K562 (cell line): ENCODE measurements at regions not wholly inside any gene's neighbourhood (a gene's known extent, or its start where the extent isn't known, plus 50 kb on each side); places are given as distances from the start of the nearest gene placed in this dataset.

ENCODE experiments used
- ATF4 ChIP-seq: fragments of 450-650 bp; formaldehyde crosslinking; IDR thresholded peaks from 2 replicates; pipeline ENCODE4 v1.4.0; 2022; ENCODE audit warnings: mild to moderate bottlenecking, moderate library complexity
- DACH1 ChIP-seq: fragments of 450-650 bp; IDR thresholded peaks from 2 replicates; pipeline ENCODE4 v1.6.1; 2018; ENCODE audit not compliant: partially characterized antibody
- DIDO1 ChIP-seq: fragments of 450-650 bp; IDR thresholded peaks from 2 replicates; pipeline ENCODE4 v1.6.1; 2016; ENCODE audit warnings: low read depth, missing biosample characterization, missing genetic modification characterization
- FOXK1 ChIP-seq: sonication (generic); formaldehyde crosslinking; IDR thresholded peaks from 2 replicates; pipeline ENCODE4 v1.8.0; 2022; ENCODE audit warnings: missing genetic modification reagents, mild to moderate bottlenecking, borderline replicate concordance
- HMBOX1 ChIP-seq: sonication (generic); IDR thresholded peaks from 2 replicates; pipeline ENCODE4 v1.6.1; 2016
- MAFF ChIP-seq: IDR thresholded peaks from 2 replicates; pipeline ENCODE4 v1.6.1; 2012; ENCODE audit warnings: low read length, improper control_type of control experiment
- MAFK ChIP-seq: IDR thresholded peaks from 2 replicates; pipeline ENCODE4 v1.6.1; 2011; ENCODE audit warnings: low read length, improper control_type of control experiment
- MCM5 ChIP-seq: fragments of 450-650 bp; IDR thresholded peaks from 2 replicates; pipeline ENCODE4 v1.6.1; 2016; ENCODE audit warnings: low read depth
- MYC ChIP-seq, 2 experiments: fragments of 250-450 bp in 1 of 2; sonication (Bioruptor Pico) in 1 of 2; IDR thresholded peaks; 2 replicates each; pipeline versions ENCODE4 v1.5.1 to v1.6.1; 2012 to 2021; ENCODE audit warnings: low read depth in 2 of 2, borderline replicate concordance in 1 of 2, improper control_type of control experiment in 1 of 2, low read length in 1 of 2, mild to moderate bottlenecking in 1 of 2, moderate library complexity in 1 of 2
- NCOR1 ChIP-seq: fragments of 450-650 bp; IDR thresholded peaks from 2 replicates; pipeline ENCODE4 v1.6.1; 2016; ENCODE audit warnings: mild to moderate bottlenecking, moderate library complexity
- NFATC3 ChIP-seq: fragments of 450-650 bp; IDR thresholded peaks from 2 replicates; pipeline ENCODE4 v1.6.1; 2017; ENCODE audit warnings: mild to moderate bottlenecking
- TEAD4 ChIP-seq, 2 experiments: sonication (generic) in 1 of 2; formaldehyde crosslinking in 1 of 2; IDR thresholded peaks; 2 replicates each; pipeline versions ENCODE4 v1.6.1 to v1.8.0; 2012 to 2022; ENCODE audit warnings: borderline replicate concordance in 1 of 2, inconsistent platforms in 1 of 2, low read length in 1 of 2, mild to moderate bottlenecking in 1 of 2, missing genetic modification reagents in 1 of 2
- THAP12 ChIP-seq: fragments of 250-450 bp; sonication (Bioruptor Pico); IDR thresholded peaks from 2 replicates; pipeline ENCODE4 v1.9.0; 2021; ENCODE audit warnings: mild to moderate bottlenecking, inconsistent platforms
- ZC3H4 ChIP-seq: sonication (generic); formaldehyde crosslinking; IDR thresholded peaks from 2 replicates; pipeline ENCODE4 v1.9.0; 2021; ENCODE audit warnings: missing genetic modification reagents, borderline replicate concordance
- ZFP36 ChIP-seq: fragments of 150-350 bp; IDR thresholded peaks from 2 replicates; pipeline ENCODE4 v1.6.1; 2018; ENCODE audit warnings: low read length, low read depth; ENCODE audit not compliant: partially characterized antibody
- ZNF24 ChIP-seq: fragments of 450-650 bp; IDR thresholded peaks from 2 replicates; pipeline ENCODE4 v1.6.1; 2016
- ZNF57 ChIP-seq: fragments of 450-650 bp; formaldehyde crosslinking; IDR thresholded peaks from 2 replicates; pipeline ENCODE4 v1.4.0; 2020; ENCODE audit warnings: mild to moderate bottlenecking, moderate library complexity
- ZNF592 ChIP-seq: fragments of 450-650 bp; IDR thresholded peaks from 2 replicates; pipeline ENCODE4 v1.6.1; 2017; ENCODE audit warnings: antibody characterized with exemption, mild to moderate bottlenecking
- ZNF644 ChIP-seq: fragments of 200-800 bp; sonication (Bioruptor generic); IDR thresholded peaks from 2 replicates; pipeline ENCODE4 v1.6.1; 2016; ENCODE audit warnings: low read depth, missing genetic modification characterization, missing compliant biosample characterization
- ZSCAN29 ChIP-seq: fragments of 450-650 bp; IDR thresholded peaks from 2 replicates; pipeline ENCODE4 v1.6.1; 2017

GRCh38 chr12:47377414-47378221 is 297.9 kb upstream of the AMIGO2 start (continued):
- no peak for TF ChIP-seq MCM5
- peak; percentile 88 for TF ChIP-seq NCOR1
- peak; percentile 75; the same call in 1 of the 2 replicates for TF ChIP-seq ZNF644 (tag)
- TF ChIP-seq MYC (IDR thresholded peaks at IDR 0.05; ENCODE audit: low read depth, low read length), result peak; percentile 71; the same call in 1 of the 2 replicates
- TF ChIP-seq MYC (CRISPR knock-in tag; IDR thresholded peaks at IDR 0.05; ENCODE audit: borderline replicate concordance, low read depth), result no peak
- TF ChIP-seq ZNF592, result peak; percentile 59; the same call in 1 of the 2 replicates
- no peak for TF ChIP-seq ZFP36
- TF ChIP-seq THAP12 (CRISPR knock-in tag), result no peak
- no peak for TF ChIP-seq ZNF57 (CRISPR knock-in tag)
- TF ChIP-seq DIDO1 (tag), result 0 out of 2 replicates have a peak, but pooled peaks have one; percentile 41
- peak; percentile 94 for TF ChIP-seq ATF4
- TF ChIP-seq NFATC3, result 0 out of 2 replicates have a peak, but pooled peaks have one; percentile 3
- TF ChIP-seq HMBOX1, result peak; percentile 64
- peak; percentile 92 for TF ChIP-seq TEAD4 (IDR thresholded peaks at IDR 0.05; ENCODE audit: low read length)
- TF ChIP-seq TEAD4 (CRISPR knock-in tag; IDR thresholded peaks at IDR 0.05; ENCODE audit: borderline replicate concordance), result no peak
- no peak for TF ChIP-seq FOXK1 (CRISPR knock-in tag)
- TF ChIP-seq DACH1, result peak; percentile 52
- TF ChIP-seq ZC3H4 (CRISPR knock-in tag), result no peak
- TF ChIP-seq MAFK, result peak; percentile 79
- no peak for TF ChIP-seq ZSCAN29
- peak; percentile 69; the same call in 1 of the 2 replicates for TF ChIP-seq ZNF24
- peak; percentile 68 for TF ChIP-seq MAFF
